ENCODE measurements at regions not wholly inside any gene's neighbourhood (a gene's known extent, or its start where the extent isn't known, plus 50 kb on each side); places are given as distances from the start of the nearest gene placed in this dataset.

- 47 to 63% (median 61%) methylated on average over 3 of the region's 3 CpGs for WGBS, 4 donors
- Histone ChIP-seq H3K4me3 (no peak overlapping the region), H3K27me3 (peaks cover 0 to 13% (median 0%) of the 10 kb centered on the region in 9 donors), H3K4me1 (no peaks in the 10 kb centered on the region), H3K9me3 (peaks cover 0 to 7% (median 0%) of the 10 kb centered on the region in 12 donors), H3K36me3 (no peaks in the 10 kb centered on the region), H3K27ac (no peak overlapping the region)
- no peak for DNase-seq
- ATAC-seq, result no peak
- TF ChIP-seq POLR2A (IDR thresholded peaks at IDR 0.05) (no peak), CTCF (IDR thresholded peaks at IDR 0.05) (no peak)
- intact Hi-C loops (cut with DNase I), result no loop called here
These were observed 138.2 kb downstream of the PHETA1 start for GRCh38 chr12:111230649-111231048.

DNA sequence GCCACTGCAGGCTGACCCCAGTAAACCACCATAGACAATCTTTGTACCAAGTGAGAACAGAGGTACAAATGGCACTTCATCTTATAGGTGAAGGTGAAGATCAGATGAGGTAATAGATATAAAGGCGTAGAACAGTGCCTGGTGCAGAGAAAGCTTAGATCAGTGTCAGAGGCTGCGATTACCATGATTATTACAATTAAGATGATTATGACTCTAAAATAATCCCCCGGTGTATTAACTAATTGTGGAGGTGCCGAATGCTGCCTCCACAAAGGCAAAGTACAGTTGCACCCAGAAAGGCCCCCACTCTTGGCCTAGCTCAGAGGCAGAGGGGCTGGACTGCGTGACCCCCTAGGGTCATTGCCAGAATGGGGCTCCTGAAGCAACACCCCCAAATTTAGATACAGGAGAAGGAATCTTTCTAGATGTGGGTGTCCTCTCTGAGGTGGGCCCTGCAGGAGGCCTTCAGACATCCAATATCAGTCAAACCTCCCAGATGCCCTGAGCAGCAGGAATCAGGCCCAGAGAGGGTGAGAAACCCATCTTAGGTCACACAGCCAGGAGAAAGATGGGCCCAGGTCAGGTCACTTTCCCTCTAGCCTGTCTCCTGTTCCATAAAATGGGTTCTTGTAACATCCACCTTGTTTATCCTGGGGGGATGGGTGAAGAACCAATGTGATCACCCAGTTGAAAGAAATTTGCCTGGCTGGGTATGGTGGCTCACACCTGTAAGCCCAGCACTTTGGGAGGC is 139.8 kb downstream of the PHETA1 start:
- H3K4me3 ChIP-seq, result no peak overlapping the region
- no peak for DNase-seq
- no peak for ATAC-seq
- no peaks in the 10 kb centered on the region for H3K4me1 ChIP-seq
- H3K36me3 ChIP-seq, result no peaks in the 10 kb centered on the region
- WGBS, 4 donors, result 90 to 95% (median 93%) methylated on average over 5 of the region's 5 CpGs
- peaks cover 0 to 6% (median 0%) of the 10 kb centered on the region in 12 donors for H3K9me3 ChIP-seq
- intact Hi-C loops (cut with DNase I), result no loop called here
- no peak overlapping the region for H3K27ac ChIP-seq
- TF ChIP-seq CTCF (IDR thresholded peaks at IDR 0.05) (no peak), POLR2A (IDR thresholded peaks at IDR 0.05) (no peak)
- H3K27me3 ChIP-seq, result peaks cover 0 to 20% (median 0%) of the 10 kb centered on the region in 9 donors

DNA sequence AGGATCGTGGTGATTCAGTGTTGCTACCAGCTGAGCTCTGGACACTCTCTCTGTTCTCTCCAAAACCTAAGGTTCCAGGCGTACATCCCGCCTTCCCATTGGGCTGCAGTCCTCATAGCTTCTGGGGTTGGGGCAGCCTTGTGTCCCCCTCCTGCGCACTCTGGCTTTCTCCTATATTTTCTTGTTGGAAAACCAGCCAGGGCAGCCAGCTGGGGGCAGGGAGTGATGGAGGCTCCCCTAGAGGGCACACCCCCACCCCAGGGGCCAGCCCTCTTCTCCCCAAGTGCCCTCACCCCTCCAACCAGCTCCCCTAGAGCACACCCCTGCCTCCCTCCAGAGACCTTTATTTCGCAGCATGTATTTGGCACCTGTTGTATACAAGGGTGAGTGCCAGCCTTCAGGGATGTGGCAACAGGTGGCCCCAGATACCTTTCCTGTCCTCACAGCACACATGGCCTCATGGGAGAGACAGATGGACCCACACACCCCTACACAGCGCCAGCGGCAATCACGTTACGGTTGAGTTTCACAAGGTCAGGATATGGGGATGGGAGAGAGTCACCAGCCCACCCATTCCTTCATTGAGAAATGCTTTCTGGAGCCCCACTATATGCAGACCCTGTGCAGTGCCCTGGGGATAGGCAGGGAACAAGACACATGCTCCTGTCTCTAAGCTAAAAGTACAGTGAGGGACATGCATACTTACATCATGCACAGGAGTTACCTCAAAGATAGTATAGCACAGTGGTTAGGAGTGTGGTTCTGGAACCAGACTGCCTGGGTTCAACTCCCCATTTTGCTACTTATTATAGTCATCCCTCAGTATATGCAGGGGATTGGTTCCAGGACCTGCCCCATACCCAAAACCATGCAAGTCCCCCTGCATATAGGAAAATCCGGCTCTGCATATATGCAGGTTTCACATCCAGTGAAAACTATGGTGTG is 141.1 kb downstream of the PHETA1 start:
- intact Hi-C loops (cut with DNase I), result no loop called here

More for the DNA sequence above, 141.1 kb downstream of the PHETA1 start:
- no peaks in the 10 kb centered on the region for H3K36me3 ChIP-seq
- TF ChIP-seq CTCF (IDR thresholded peaks at IDR 0.05) (no peak), POLR2A (IDR thresholded peaks at IDR 0.05) (no peak)
- H3K27me3 ChIP-seq, result peaks cover 0 to 20% (median 0%) of the 10 kb centered on the region in 9 donors
- DNase-seq (no peak), ATAC-seq (no peak)
- no peak overlapping the region for H3K27ac ChIP-seq
- H3K4me3 ChIP-seq, result no peak overlapping the region
- H3K9me3 ChIP-seq, result no peaks in the 10 kb centered on the region
- H3K4me1 ChIP-seq, result no peaks in the 10 kb centered on the region
- WGBS, 4 donors, result 87 to 94% (median 90%) methylated on average over 6 to 10 of the region's 10 CpGs

Measured in heart left ventricle (tissue), 16 donors.